ENCODE measurements at regions not wholly inside any gene's neighbourhood (a gene's known extent, or its start where the extent isn't known, plus 50 kb on each side); places are given as distances from the start of the nearest gene placed in this dataset.

DNA sequence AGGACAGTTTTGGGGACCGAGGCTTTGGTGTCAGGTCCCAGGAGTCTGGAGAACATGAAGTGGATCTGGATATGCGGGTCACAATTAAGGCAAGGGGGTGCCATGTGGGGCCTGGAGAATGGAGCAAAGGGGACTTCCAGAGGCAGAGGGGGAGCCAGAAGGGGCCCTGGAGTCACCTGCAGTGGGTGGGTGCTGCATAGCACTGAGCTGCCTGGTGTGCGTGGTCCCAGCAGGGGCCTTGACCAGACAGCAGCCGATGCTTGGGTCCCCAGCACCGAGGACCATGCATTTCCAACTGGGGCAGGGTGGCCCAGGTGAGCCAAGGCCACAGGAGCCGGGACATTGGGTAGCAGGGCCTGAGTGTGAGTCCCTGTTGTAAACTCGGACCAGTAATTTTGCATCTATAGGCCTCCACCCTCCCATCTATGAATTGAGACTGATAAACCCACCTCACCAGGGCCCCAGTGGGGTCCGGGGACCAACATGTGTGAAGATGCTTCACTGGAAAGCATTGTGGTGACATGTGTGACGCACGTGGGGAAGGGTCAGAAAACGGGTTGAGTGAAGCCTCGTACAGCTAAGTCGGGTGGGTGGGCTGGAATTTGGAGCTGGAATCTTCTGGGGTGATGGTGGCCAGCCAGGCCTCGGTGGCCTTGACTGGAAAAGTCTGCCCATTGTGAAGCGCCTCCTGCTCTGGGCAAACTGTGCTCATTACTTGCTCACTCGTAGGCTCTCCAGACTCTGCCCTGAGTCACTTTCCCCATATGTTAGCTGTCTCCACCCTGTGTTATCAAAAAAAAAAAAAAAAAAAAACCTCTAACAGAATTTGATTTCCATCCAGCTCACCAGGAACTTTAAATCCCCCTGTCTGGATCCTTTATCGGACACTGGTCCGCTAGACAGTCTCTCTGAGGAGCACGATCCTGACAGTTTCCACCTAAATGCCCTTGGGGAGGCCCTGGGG lies 90.5 kb upstream of the ZNF469 start:
- TF ChIP-seq, protein P1, sequence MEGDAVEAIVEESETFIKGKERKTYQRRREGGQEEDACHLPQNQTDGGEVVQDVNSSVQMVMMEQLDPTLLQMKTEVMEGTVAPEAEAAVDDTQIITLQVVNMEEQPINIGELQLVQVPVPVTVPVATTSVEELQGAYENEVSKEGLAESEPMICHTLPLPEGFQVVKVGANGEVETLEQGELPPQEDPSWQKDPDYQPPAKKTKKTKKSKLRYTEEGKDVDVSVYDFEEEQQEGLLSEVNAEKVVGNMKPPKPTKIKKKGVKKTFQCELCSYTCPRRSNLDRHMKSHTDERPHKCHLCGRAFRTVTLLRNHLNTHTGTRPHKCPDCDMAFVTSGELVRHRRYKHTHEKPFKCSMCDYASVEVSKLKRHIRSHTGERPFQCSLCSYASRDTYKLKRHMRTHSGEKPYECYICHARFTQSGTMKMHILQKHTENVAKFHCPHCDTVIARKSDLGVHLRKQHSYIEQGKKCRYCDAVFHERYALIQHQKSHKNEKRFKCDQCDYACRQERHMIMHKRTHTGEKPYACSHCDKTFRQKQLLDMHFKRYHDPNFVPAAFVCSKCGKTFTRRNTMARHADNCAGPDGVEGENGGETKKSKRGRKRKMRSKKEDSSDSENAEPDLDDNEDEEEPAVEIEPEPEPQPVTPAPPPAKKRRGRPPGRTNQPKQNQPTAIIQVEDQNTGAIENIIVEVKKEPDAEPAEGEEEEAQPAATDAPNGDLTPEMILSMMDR (conservative IDR thresholded peaks at IDR 0.05; ENCODE audit: low read length), result no peak
- TF ChIP-seq EZH2phosphoT487 (IDR thresholded peaks at IDR 0.05; ENCODE audit: borderline replicate concordance, low read depth, low read length), result no peak

Measured in OCI-LY7 (cell line).